ENCODE measurements at regions not wholly inside any gene's neighbourhood (a gene's known extent, or its start where the extent isn't known, plus 50 kb on each side); places are given as distances from the start of the nearest gene placed in this dataset.

GRCh38 chr6:8535519-8535918 is 100.2 kb upstream of the SLC35B3 start:
- Histone ChIP-seq H3K36me3 (ENCODE audit: control insufficient read depth in 2 of 2, extremely low read depth in 1 of 2, insufficient read depth in 2 of 2, low read length in 2 of 2) (no peaks in the 10 kb centered on the region), H4K20me1 (replicated peaks; ENCODE audit: control insufficient read depth, extremely low read depth, insufficient read depth, low read length) (no peaks in the 10 kb centered on the region), H3K4me1 (ENCODE audit: control insufficient read depth, extremely low read depth, insufficient read depth, low read length) (no peaks in the 10 kb centered on the region), H3K9ac (replicated peaks; ENCODE audit: extremely low read depth, insufficient read depth, low read length) (no peak overlapping the region), H3K9me3 (replicated peaks; ENCODE audit: control insufficient read depth, insufficient read depth, low read length) (no peaks in the 10 kb centered on the region), H3K9me1 (replicated peaks; ENCODE audit: control insufficient read depth, extremely low read depth, insufficient read depth, low read length) (no peaks in the 10 kb centered on the region), H3K27ac (ENCODE audit: insufficient read depth, low read depth, low read length) (no peak overlapping the region), H3K79me2 (ENCODE audit: control insufficient read depth, insufficient read depth, low read length) (no peaks in the 10 kb centered on the region), H2AFZ (ENCODE audit: low read depth, low read length) (no peak overlapping the region), H3K4me2 (ENCODE audit: insufficient read depth, low read length) (no peak overlapping the region), H3K27me3 (ENCODE audit: control insufficient read depth in 2 of 2, insufficient read depth in 2 of 2, low read length in 2 of 2) (no peaks in the 10 kb centered on the region), H3K4me3 (replicated peaks in 1 of 3; ENCODE audit: insufficient read depth in 1 of 3, low read depth in 1 of 3, low read length in 3 of 3) (no peak overlapping the region)
- no peak for DNase-seq (ENCODE audit: low read depth, low spot score)
- dilution Hi-C loops (cut with MboI; ENCODE audit: extremely low pct_ligation_motif_present, low sequenced_read_pairs): no loop called here
- TF ChIP-seq JUN (IDR thresholded peaks at IDR 0.05; ENCODE audit: borderline replicate concordance, insufficient read depth, insufficient read length, low read depth) (no peak), FOS (IDR thresholded peaks at IDR 0.05; ENCODE audit: borderline replicate concordance, insufficient read depth, low read length) (no peak), POLR2A (IDR thresholded peaks at IDR 0.05; ENCODE audit: low read depth, low read length) (no peak), GATA2 (IDR thresholded peaks at IDR 0.05; ENCODE audit: insufficient read depth, insufficient read length, low read depth, low read length) (no peak), POLR2AphosphoS5 (IDR thresholded peaks at IDR 0.05; ENCODE audit: insufficient read depth, low read depth, low read length) (no peak), MYC (IDR thresholded peaks at IDR 0.05; ENCODE audit: low read depth, low read length) (no peak), CTCF (IDR thresholded peaks at IDR 0.05; ENCODE audit: extremely low read depth in 1 of 2, insufficient read depth in 1 of 2, low read depth in 1 of 2, low read length in 2 of 2) (no peak)
- intact Hi-C loops (cut with micrococcal nuclease): no loop called here
- BruUV-seq (replicated peaks): no TSS peak
- ChIA-PET CTCF (no interaction called here), POLR2A (no interaction called here)
- no peak for FAIRE-seq
